ENCODE measurements at regions not wholly inside any gene's neighbourhood (a gene's known extent, or its start where the extent isn't known, plus 50 kb on each side); places are given as distances from the start of the nearest gene placed in this dataset.

DNA sequence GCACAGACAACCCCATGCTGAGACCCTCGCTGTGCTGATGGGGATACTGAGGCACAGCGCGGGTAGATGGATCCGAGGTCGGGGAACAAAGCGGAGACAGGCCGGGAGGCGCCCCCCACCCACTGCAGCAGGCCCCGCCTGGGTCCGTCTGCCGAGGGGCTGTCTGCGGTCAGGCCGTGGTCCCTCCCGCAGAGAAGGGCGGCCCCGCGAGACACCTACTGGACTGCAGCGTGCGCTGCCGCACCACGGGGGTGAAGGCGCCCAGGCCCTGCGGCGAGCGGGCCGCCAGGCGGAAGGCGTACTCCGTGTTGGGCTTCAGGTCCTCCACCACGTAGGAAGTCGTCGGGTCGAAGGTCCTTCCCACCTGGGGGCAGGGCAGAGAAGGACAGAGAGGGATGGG, 101.9 kb downstream of the PTPRS start:
- TF ChIP-seq EZH2 (IDR thresholded peaks at IDR 0.05; ENCODE audit: borderline replicate concordance, low read length): no peak
- TF ChIP-seq CTCF (conservative IDR thresholded peaks at IDR 0.05 in 1 of 2, IDR thresholded peaks at IDR 0.05 in 1 of 2; ENCODE audit: extremely low read depth in 1 of 2, insufficient read depth in 1 of 2, low read depth in 1 of 2, low read length in 2 of 2): no peak

Measured in mammary epithelial cell (primary cell).